ENCODE measurements at regions not wholly inside any gene's neighbourhood (a gene's known extent, or its start where the extent isn't known, plus 50 kb on each side); places are given as distances from the start of the nearest gene placed in this dataset.
A peak's percentile ranks its signal among the peaks of the same experiment; 100 is the strongest.

DNA sequence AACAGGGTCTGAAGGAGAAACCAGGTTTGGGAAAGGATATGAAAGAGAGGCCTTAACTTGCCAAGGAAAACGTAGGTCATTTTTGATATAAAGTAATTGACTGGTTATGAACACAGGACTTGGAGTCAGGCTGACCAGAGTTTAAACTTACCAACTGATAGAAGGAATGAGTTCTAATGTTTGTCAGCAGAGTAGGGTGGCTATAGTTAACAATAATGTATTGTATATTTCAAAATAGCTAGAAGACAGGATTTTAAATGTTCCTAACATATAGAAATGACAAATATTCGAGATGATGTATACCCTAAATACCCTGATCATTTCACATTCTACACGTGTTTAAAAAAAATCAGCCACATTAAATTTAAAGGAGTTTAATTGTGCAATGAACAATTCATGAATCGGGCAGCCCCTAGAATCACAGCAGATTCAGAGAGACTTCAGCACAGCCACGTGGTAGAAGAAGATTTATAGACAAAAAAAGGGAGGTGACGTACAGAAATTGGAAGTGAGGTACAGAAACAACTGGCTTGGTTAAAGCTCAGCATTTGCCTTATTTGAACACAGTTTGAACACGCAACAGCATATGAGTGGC, 52.5 kb upstream of the PLEKHG7 start:
- DNase-seq = no peak

DNA sequence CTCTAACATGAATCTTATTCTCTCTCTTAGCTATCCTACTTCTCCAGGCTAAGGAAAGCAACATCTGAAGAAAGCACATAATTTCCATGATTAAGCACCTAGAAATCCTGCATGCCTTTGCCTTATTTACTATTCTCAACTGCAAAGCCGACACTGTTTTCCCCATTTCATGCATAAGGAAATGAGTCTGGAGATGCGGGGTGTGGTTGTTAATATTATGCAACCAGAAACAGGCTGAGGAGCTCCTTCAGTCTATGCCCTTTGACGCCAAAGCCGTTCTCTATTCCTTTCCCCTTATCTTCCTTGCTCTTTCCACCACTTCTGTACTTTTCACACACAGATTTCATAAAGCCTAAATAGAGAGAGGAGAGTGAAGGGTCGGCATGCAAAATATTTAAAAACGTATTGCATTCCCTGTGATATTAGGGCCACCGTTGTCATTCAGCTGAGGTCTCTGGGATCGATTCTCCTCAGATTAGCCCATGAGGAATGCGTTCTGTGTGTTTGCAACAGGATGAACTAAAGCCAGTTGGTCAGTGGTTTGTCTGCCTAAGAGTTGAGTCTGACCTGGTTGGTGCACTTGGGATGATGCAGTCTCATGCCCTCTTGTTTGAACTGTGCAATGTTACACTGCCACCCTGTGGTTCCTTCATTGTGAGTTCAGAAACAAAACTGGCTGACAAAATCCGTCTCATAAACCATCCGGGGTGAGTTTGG, 53.1 kb upstream of the PLEKHG7 start:
- DNase-seq = peak; percentile 98

DNA sequence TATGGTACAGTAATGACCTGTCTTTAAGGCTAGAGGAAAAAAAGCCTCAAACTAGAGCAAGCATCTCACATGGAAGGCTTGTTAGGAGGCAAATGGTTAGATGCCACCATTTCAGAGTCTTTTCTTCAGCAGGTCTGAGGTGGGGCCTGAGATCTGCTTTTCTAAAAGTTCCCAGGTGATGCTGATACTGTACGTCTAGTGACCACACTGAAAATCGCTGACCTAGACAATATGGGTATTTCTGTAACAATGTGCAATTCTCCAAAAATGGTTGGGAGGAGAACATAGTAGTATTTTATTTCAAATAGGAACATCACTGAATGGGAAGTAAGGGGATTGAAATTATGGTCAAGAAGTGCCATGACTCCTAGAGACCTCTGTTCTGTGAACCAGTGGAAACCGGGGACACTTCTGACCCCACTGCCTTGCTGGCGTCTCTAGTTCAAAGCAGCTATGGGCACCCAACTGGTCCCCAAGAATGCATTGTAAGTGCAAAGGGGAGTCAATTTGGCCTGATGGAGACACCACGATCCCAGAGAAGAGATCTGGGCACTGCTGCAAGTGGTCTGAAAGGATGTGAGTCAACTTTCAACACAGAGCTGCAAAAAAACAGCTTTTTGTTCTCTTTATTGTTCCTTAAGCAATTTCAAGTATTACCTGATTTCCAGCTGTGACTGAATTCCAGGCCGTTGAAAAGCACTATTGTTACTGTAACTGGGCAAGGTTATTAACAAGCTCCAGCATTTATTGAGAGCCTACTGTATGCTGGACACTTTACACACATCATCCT, 54.4 kb upstream of the PLEKHG7 start:
- DNase-seq = no peak

DNA sequence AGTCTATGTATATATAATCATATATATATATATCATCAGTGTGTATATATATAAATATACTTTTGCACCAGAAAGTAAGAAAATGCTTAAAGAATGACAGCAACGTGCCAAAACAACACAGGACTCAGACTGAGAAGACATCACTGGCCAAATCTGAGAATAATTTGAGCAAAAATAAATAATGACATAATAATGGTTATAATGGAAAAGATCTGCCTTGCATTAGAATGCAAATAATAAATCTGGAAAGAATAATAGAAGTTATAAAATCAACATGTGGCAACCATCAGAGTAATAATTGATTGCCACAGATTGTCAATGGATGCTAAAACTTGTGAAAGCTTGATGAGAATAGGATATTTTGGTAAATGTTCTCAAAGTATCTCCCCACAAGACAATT, 61.5 kb upstream of the PLEKHG7 start:
- no peak for DNase-seq

DNA sequence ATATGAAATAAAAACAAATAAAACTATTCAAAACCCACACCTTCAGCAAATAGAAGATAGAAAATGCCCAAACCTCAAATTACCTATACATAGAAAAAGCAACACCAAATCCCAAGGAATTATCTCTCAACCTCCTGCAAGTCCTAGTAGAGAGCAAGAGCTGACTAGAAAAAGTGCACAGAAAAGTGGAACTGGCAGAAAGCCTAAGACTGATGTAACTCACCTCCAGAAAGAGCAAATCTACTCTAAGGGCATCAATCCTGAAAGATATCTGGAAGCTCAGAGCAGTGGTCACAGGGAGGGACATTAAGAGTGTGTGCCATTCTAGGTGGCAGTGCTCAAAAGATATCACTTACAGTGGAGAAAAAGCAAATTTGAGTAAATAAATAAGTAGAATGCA, 62.1 kb upstream of the PLEKHG7 start:
- no peak for DNase-seq

DNA sequence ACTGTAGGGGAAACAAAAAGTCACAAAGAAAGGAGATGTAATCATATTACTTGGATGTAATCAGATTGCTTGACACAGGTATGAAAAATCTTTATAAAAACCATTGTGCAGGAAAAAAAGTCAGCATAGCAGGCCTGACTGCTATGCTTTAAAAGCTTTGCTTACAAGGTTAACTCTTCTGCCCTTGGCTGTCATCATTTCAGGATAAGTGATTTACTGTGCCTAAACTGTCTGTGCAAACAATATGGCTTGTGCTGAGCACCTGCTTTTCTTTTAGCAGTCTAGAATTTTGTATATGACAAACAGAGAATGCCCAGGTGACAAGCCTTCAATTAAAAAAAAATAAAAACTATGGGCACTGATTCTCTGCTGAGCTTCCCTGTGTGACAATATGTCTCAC, 63.8 kb upstream of the PLEKHG7 start:
- no peak for DNase-seq

DNA sequence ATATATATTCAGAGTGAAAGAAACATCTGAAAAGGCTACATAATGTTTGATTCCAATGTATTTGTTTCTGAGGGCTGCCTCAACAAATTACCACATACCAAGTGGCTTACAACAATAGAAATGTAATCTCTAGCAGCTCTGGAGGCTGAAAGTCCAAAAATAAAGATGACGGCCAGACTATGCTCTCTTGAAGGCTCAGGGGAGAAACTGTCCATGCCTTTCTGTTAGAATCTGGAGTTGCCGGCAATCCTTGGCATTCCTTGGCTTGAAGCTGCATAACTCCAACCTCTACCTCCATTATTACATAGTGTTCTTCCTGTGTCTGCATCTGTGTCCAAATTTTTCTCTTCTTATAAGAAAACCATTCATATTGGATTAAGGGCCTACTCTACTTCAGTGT, 68.1 kb upstream of the PLEKHG7 start:
- no peak for DNase-seq

DNA sequence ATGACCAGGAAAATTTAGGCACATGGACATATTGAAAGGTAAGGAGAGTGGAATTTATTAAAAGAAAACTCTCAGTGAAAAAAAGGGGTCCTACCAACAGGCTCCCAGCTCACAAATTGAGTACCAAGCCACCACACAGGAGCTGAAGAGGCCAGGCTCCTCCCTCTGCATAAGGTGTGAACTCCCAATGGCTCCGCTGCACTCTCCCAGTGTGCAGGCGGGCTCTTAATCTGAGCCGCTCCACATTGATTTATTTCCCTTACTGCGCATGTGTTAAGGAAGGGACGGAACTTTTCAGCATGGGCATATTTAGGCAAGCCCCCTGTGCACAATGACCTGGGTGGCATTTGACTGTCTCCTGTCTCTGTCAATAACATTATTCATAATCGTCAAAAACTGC, 68.6 kb upstream of the PLEKHG7 start:
- DNase-seq = no peak

DNA sequence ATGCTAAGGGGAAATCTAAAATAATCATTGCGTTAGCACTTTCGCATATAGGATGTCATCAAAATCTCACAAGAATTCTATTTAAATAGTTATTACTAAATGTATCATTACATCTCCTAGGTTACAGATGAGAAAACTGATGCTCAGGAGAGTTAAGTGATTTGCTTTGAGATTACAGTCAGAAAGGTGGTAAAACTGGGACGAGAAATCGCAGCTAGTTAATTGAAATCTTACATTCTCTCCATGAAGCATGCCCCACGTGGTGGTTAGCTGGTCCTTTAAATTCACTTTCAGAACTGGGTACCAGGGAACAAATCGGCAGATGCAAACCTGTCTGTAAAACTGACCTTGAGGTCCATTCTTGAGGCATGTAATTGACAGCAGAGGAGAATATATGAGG, 71.8 kb upstream of the PLEKHG7 start:
- DNase-seq = no peak

DNA sequence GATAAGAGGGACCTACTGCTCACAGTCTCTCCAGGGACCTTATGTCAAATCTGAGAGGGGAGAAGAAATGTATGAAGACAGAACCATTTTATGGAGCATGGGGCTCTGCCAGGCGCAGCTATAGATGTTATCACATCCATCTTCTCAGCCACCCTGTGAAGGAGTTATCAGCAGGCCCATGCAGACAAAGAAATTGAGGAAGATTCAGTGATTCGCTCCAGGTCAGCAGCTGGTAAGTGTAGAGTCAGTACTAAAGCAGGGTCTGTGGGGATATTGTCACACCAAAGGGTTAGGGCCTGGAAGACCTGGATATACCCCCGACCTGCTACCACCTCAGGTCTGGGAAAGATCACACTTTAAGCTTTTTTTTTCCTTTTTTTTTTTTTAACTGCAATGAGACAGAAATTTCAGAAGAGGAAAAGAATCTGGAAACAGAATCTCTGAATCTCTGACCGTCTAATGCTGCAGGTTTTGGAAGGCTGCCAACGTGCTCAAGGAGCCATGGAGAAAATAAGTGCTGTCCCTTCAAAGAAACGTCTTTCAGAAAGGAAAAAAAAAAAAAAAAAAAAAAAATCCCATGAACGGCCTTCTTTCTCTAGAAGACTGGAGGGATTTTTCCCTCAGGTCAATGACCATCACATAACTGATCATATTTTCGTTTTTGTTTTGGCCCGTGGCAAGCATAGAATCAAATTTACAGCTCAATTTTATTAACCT, 73.3 kb upstream of the PLEKHG7 start:
- DNase-seq = no peak

DNA sequence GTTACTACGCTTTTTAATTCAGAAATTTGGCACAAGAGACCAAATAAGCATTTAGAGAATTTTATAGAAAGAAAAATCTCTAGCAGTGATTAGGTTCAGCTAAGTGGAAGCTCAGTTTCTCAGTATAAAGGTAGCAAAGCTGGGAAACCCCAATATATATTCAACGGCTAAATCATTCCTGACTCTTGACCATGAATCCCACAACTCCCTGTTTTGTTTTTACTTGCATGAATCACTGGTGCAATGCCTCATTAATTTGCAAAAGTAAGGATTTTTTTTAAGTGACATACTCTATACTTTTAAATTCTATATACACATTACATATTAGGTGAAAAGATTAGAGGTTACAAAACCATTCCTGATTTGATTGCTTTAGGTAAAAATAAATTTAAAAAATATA, 74.3 kb upstream of the PLEKHG7 start:
- no peak for DNase-seq

DNA sequence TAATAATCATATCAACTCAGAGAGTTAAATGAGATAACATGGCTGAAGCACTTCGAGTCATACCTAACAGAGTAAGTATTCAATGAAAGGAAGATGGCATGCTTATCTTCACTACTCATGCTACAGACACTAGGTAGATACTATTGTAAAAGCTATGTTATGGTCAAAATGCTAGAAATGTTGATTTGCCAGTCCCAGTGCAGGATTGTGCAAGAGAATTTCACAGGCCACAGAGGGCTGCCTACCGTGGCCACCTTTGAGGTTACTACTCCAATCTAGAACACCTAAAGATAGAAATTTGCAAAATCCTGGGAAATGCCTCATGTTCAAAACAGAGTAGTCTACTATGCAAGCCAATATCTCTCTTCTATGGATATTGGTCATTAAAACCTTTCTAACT, 75.3 kb upstream of the PLEKHG7 start:
- no peak for DNase-seq

DNA sequence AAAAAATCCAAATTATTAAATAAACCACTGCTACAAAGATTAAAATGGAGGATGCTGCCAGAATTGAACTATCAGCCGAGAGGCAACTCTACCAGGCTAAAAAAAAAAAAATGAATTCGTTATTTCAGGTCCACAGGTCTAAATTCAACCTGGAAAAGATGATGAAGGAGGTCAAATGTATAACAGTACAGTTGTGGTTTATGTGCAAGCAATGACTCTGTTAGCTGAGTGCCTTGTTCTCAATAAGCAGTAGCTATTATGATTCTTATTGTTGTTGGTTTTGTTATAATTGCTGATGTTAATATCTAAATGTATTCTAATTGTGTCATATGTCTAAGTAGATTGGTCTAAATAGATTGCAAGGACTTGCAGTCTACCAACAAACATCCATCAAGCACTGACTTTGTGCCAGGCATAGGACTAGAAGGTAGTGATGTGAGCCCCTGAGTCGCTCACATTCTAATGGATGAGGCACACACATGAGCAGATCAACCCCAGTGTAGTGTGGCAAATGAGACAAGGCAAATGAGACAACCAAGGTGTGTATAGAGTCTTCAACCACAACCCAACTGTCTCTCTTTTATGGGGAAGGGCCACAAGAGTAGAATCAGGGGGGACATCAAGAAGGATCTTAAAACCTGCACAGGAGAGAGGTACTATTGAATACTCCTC, 77.0 kb upstream of the PLEKHG7 start:
- DNase-seq = no peak

DNA sequence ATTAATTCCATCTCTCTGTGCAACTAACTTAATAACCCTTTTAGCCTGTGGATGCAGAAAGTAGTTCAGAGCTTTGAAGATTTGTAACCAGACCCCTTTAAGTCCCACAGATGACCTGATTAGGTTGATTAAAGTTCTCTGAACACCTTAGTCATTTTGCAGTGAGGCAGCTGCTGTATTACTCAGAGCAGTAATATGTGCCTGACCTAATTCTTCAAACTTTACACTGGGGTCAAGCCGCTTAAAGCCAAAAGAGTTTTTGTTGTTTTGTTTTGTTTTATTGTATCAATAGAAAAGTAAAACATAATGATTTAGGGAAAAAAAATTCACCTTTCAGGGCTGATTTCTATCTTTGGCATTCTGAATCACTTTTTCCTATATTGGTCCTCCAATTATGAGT, 78.6 kb upstream of the PLEKHG7 start:
- peak; percentile 80 for DNase-seq

DNA sequence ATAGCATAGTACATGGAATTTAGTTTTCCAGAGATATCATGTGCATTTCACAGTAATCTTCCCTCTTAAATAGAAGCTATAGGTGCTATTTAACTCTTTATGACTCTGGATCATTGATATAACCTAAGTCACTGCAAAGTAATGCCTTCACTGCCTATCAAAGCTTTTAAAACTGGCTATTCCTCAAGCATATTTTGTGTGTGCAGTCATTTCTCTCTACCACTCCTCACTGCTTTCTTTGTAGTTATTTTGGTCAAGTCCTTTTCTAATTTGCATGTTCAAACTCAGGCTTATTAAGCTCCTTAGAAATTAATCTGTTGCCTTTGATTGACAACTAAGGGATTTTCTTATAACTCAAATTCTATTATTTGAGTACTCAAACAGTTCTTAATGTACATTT, 79.4 kb upstream of the PLEKHG7 start:
- no peak for DNase-seq

DNA sequence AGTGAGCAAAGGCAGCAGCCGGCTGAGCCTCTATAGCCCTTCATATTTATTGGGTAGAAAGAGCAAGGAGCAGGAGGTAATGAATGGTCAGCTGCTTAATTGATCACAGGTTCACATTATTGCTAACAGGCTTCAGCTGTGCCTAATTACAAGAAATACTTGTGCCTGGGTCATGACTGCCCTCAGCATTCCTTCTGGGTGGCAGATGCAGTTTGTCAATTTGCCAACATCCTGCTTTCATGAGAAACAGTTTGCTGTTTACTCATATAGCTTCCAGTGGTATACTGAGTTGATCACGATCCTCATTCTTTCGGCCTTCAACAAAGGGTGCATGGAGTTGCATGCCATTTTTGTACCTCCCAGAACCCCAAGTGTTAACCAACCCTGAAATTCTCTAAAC, 81.0 kb upstream of the PLEKHG7 start:
- DNase-seq = peak; percentile 79

DNA sequence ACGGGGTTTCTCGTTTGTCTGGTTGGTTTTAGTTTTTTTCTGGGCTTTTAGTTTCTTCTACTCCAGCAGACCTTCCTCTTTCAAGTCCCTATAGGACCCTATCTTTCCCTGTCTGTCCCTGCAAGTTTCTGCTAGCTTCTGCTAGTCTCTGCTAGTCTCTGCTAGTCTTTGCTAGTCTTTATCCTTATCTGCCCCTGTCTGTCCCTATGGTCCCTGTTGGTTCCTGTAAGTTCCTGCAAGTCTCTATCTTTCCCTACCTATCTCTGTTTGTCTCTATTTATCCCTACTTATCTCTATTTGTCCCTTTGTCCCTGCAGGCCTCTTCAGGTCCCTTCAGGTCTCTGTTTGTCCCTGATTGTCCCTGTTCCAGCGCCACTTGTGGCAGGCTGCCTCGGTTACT, 81.5 kb upstream of the PLEKHG7 start:
- DNase-seq = no peak

DNA sequence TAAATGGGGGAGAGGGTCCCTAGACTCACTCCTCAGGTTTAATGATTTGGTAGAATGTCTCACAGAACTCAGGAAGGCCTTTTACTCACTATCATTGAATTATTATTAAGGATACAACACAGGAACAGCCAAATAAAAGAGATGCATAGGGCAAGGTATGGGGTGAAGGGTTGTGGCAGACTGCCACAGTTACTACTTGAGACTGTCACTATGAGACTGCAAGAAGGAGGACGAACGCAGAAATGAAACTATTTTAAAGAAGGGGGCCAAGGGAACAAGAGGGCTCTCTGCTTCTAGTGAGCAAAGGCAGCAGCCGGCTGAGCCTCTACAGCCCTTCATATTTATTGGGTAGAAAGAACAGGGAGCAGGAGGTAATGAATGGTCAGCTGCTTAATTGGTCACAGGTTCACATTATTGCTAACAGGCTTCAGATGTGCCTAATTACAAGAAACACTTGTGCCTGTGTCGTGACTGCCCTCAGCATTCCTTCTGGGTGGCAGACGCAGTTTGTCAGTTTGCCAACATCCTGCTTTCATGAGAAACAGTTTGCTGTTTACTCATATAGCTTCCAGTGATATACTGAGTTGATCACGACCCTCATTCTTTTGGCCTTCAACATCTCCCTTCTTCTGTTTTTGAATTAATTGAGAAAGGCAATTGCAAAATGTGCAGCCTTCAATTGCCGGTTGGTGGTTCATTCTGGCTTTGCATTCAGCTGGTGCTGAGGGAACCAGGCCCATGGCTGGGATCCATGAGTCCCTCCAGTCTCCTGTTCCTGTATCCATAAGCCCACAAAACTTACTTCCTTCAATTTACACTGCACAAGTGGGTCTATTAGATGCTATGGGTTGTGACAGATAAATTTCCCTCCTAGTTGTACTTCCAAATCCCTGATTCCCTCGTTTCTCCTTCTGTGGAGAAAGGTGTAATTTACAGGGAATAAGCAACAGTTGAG, 82.8 kb upstream of the PLEKHG7 start:
- no peak for DNase-seq

DNA sequence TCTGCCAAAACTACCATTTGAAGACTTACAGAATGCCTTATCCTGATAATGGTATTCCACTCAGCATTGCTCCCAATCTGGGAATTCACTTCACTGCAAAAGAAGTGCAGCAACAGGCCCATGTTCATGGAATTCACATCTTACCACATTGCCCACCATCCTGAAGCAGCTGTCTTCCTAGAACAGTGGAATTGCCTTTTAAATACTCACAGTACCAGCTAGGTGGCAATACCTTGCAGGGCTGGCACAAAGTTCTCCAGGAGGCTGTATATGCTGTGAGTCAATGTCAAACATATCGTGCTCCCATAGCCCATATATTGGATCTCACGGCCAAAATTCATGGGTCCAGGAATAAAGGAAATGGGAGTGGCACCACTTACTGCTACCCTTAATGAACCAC, 83.8 kb upstream of the PLEKHG7 start:
- no peak for DNase-seq

DNA sequence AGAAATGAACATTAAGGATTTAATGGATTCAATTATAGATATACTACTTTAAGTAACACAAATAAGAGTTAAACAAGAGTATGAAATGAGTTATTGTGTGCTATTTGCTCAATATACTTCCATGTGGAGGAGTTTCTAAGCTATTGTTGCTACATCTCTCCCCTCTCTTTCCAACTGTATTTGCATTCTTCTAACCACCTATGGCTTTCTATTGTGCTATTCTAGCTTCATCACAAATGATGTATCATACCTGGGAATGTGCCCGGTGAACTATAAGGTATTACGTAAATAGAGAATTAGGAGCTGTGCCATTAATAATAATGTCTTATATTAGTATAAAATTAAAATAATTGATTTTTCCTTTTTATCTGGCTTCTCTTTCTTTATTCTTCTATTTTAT, 87.1 kb upstream of the PLEKHG7 start:
- DNase-seq = no peak

DNA sequence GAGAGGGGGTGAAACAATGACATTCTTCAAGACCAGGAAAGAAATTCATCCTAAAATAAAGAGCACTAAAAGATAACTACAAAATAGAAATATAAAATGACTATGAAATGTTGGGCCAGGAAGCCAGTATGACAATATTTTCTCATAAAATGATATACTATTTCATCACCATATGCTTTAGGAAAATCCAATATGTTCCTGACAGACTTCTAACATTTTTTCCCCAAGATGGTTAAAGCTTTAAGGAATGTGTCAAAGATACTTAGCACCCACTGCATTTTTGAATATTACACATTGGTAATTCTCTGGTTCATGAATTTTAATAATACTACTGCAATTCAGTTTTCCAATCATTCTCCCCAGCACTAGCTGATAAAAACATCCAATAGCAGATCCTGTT, 87.7 kb upstream of the PLEKHG7 start:
- DNase-seq = no peak

DNA sequence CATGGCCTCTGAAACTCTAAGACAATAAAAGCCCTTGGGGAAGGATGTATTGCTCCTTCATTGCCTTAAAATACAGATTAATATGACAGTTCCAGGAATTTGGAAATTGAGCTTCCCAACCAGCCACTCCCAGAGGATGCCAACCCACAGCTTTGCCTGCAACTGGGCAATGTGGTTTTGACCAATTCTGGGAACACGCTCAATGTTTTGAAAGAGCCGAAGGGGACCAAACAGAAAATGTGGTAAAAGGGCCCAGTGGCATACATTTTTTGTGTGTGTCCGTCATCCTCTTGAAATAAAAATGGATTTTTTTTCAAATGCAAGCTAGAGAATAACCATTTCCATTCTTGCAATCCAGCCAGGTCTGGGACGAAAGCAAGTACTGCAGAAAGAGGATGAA, 88.3 kb upstream of the PLEKHG7 start:
- DNase-seq = no peak
